ENCODE measurements at regions not wholly inside any gene's neighbourhood (a gene's known extent, or its start where the extent isn't known, plus 50 kb on each side); places are given as distances from the start of the nearest gene placed in this dataset.
"Not testable (repeated sequence)": the region's sequence is repeated elsewhere in the genome, so short reads cannot be mapped to it uniquely, and the experiment has no call there.

DNA sequence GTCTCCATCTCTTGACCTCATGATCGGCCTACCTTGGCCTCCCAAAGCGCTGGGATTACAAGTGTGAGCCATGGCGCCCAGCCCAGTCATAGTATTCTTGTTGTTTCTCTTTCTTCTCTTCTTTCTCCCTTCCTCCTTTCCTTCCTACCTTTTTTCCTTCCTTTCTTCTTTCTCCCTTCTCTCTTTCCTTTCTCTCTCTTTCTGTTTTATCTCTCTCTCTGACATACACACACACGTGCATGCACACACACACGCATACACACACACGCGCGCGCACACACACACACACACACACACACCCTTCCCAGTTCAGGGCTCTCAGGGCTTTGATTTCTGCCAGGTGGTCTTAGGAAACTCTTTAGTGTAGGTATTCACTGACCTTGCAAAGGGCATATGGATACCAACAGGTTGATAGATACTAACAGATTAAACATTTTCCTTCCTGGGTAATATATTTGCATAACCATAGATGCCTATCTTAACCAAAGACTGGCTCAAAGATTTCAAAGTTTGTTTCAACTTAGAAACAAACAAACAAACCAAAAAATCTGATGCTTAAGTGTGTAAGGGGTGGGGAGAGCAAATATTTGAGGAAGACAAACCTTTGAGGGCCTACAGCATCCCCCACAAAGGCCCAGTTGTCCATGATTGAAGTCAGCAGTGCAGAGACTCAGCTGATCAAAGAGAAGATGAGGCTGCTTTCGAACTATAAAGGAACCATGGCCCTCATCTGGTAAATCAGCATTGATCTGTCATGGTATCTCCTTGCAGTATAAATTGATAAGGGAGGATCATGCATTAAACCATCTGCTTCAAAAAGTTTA, 288.2 kb upstream of the SEMA6A start:
- H3K36me3 Mint-ChIP-seq (ENCODE audit: low read depth): no peaks in the 10 kb centered on the region
- H3K27me3 Mint-ChIP-seq: no peaks in the 10 kb centered on the region
- H3K4me3 Mint-ChIP-seq: no peak overlapping the region
- no peaks in the 10 kb centered on the region for H3K4me1 Mint-ChIP-seq
- H3K27ac Mint-ChIP-seq: no peak overlapping the region
- no peaks in the 10 kb centered on the region for H3K9me3 Mint-ChIP-seq
- no peak for ATAC-seq (replicated peaks)

DNA sequence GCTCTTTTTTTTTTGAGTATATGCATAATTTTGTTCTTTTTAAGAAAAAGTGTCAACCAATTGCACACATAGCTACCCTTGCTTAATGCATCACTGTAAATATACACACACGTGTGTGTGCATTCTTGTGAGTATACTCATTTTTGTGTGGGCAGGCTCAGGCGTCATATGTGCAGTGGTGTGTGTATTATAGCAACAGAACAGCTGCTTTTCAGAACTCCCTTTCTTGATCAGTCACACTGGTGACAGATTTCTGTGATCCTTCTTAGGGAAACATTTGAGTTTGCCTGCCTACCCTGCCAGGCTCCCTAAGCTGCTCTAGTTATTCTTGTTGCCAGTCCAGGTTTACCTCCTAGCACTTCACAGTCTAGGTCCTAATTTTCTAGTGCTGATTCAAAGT, 287.0 kb upstream of the SEMA6A start:
- ATAC-seq (replicated peaks): no peak
- Mint-ChIP-seq H3K4me3 (no peak overlapping the region), H3K27me3 (no peaks in the 10 kb centered on the region), H3K27ac (no peak overlapping the region), H3K36me3 (ENCODE audit: low read depth) (no peaks in the 10 kb centered on the region), H3K9me3 (no peaks in the 10 kb centered on the region), H3K4me1 (no peaks in the 10 kb centered on the region)

DNA sequence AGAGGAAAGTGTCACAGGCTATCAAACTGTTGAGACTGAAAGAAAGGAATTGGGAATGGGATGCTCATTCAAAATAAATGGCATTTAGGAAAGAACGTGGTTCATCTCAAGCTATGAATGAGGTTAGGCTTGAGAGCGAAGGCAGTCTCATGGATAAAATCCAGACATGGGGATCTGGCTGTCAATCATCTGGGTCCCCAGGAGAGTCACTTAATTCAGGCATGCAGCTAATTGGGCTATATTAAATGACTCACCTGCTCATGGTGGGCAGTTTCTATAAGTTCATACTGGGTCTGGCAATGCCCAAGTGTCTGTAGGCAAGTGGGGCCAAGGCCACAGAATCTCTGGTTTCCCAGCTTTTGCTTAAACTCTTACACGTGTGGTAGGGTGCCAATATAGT, 286.5 kb upstream of the SEMA6A start:
- no peaks in the 10 kb centered on the region for H3K4me1 Mint-ChIP-seq
- H3K4me3 Mint-ChIP-seq: no peak overlapping the region
- H3K27me3 Mint-ChIP-seq: no peaks in the 10 kb centered on the region
- H3K36me3 Mint-ChIP-seq (ENCODE audit: low read depth): no peaks in the 10 kb centered on the region
- no peak for ATAC-seq (replicated peaks)
- H3K27ac Mint-ChIP-seq: no peak overlapping the region
- no peaks in the 10 kb centered on the region for H3K9me3 Mint-ChIP-seq

- Mint-ChIP-seq H3K4me1 (no peaks in the 10 kb centered on the region), H3K36me3 (ENCODE audit: low read depth) (no peaks in the 10 kb centered on the region), H3K27ac (no peak overlapping the region), H3K27me3 (no peaks in the 10 kb centered on the region), H3K4me3 (no peak overlapping the region), H3K9me3 (no peaks in the 10 kb centered on the region)
- no peak for ATAC-seq (replicated peaks)
These were observed 285.2 kb upstream of the SEMA6A start for GRCh38 chr5:116859666-116860320.

DNA sequence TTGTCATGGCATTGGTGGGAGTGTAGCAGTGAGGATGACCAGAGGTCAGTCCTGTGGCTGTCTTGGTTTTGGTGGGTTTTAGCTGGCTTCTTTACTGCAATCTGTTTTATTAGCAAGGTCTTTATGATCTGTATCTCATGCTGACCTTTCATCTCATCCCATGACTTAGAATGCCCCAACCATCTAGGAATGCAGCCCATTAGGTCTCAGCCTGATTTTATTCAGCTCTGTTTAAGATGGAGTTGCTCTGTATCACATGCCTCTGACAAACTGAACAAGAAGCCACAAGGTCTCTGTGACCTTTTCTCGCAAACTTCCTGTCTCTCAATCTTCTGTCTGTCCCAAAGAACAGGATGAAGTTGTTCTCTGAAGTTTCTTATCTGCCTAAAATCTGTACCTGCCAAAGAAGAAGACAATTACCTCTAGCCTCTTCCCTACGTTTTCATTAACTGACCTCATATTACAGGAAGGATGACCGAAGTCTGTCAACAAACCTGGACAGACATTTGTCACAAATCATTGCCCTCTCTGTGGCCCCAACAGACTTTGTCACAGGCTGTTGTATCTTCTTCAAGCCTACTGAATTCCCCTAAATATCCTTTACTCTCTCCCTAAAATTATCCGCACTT, 284.2 kb upstream of the SEMA6A start:
- no peak for ATAC-seq (replicated peaks)
- no peaks in the 10 kb centered on the region for H3K27me3 Mint-ChIP-seq
- no peaks in the 10 kb centered on the region for H3K36me3 Mint-ChIP-seq (ENCODE audit: low read depth)
- no peak overlapping the region for H3K27ac Mint-ChIP-seq
- H3K9me3 Mint-ChIP-seq: no peaks in the 10 kb centered on the region
- no peak overlapping the region for H3K4me3 Mint-ChIP-seq
- H3K4me1 Mint-ChIP-seq: no peaks in the 10 kb centered on the region

DNA sequence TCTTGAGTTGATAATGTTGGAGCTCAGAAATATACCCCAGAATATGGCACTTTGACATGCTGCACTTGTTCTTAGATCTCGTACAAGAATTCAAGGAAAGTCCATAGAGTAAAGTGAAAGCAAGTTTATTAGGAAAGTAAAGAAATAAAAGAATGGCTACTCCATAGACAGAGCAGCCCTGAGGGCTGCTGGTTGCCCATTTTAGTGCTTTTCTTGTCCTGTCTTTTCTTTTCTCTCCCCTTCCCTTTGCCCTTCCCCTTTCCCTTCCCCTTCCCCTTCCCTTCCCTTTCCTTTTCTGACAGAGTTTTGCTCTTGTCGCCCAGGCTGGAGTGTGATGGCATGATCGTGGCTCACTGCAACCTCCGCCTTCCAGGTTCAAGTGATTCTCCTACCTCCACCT, 283.4 kb upstream of the SEMA6A start:
- not testable (repeated sequence) for H3K4me1 Mint-ChIP-seq, H3K4me3 Mint-ChIP-seq, H3K27me3 Mint-ChIP-seq

DNA sequence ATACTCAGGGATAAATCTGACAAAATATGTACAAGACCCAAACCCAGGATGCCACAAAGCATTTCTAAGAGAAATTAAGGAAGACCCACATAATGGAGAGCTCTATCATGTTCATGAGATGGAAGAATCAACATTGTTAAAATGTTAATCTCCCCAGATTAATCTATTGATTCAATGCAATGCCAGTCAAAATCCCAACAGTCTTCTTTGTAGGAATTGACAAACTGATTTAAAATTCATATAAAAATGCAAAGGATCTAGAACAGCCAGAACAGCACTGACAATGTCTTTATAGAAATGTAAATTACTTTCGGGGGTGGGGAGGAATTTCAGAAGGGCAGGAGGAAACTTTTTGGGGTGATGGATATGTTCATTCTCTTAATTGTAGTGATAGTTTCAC, 281.6 kb upstream of the SEMA6A start:
- H3K9me3 Mint-ChIP-seq: no peaks in the 10 kb centered on the region
- no peak overlapping the region for H3K4me3 Mint-ChIP-seq
- H3K27ac Mint-ChIP-seq: no peak overlapping the region
- H3K27me3 Mint-ChIP-seq: no peaks in the 10 kb centered on the region
- H3K36me3 Mint-ChIP-seq (ENCODE audit: low read depth): no peaks in the 10 kb centered on the region
- no peaks in the 10 kb centered on the region for H3K4me1 Mint-ChIP-seq
- ATAC-seq (replicated peaks): no peak

More for the DNA sequence above, 283.4 kb upstream of the SEMA6A start:
- H3K9me3 Mint-ChIP-seq; ATAC-seq (replicated peaks); H3K36me3 Mint-ChIP-seq (ENCODE audit: low read depth); H3K27ac Mint-ChIP-seq: not testable (repeated sequence)

- no peak overlapping the region for H3K27ac Mint-ChIP-seq
- peaks cover 4% of the 10 kb centered on the region for H3K27me3 Mint-ChIP-seq
- no peaks in the 10 kb centered on the region for H3K4me1 Mint-ChIP-seq
- H3K9me3 Mint-ChIP-seq: no peaks in the 10 kb centered on the region
- no peak overlapping the region for H3K4me3 Mint-ChIP-seq
- no peaks in the 10 kb centered on the region for H3K36me3 Mint-ChIP-seq (ENCODE audit: low read depth)
- no peak for ATAC-seq (replicated peaks)
These were observed 279.4 kb upstream of the SEMA6A start for GRCh38 chr5:116853992-116854391.

- no peak overlapping the region for H3K27ac Mint-ChIP-seq
- no peaks in the 10 kb centered on the region for H3K9me3 Mint-ChIP-seq
- H3K27me3 Mint-ChIP-seq: peaks cover 4% of the 10 kb centered on the region
- H3K4me1 Mint-ChIP-seq: no peaks in the 10 kb centered on the region
- no peak for ATAC-seq (replicated peaks)
- H3K36me3 Mint-ChIP-seq (ENCODE audit: low read depth): no peaks in the 10 kb centered on the region
- no peak overlapping the region for H3K4me3 Mint-ChIP-seq
These were observed 274.4 kb upstream of the SEMA6A start for GRCh38 chr5:116848954-116849581.

GRCh38 chr5:116847960-116848359, 273.3 kb upstream of the SEMA6A start:
- no peaks in the 10 kb centered on the region for H3K36me3 Mint-ChIP-seq (ENCODE audit: low read depth)
- no peaks in the 10 kb centered on the region for H3K4me1 Mint-ChIP-seq
- ATAC-seq (replicated peaks): peak; percentile 11
- no peak overlapping the region for H3K27ac Mint-ChIP-seq
- no peak overlapping the region for H3K4me3 Mint-ChIP-seq
- no peaks in the 10 kb centered on the region for H3K9me3 Mint-ChIP-seq
- peaks cover 4% of the 10 kb centered on the region for H3K27me3 Mint-ChIP-seq

DNA sequence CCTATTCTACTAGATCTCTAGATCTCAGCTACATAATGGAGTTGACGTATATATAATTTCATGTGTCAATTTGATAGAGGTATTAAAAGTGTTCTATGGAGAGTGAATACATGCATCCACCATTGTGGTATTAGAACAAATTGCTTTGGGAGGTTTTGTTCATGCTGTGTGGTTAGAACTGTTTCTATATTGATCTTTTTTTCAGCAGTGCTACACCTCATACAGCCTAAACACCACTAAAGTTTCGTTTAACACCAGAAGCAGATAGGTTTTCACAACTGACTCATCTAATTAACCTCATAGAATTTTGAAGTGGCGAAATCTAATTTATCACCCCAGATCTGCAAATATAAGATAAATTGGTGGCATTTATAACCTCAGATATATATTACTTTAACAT, 269.4 kb upstream of the SEMA6A start:
- Mint-ChIP-seq H3K36me3 (ENCODE audit: low read depth) (no peaks in the 10 kb centered on the region), H3K9me3 (no peaks in the 10 kb centered on the region), H3K4me1 (no peaks in the 10 kb centered on the region), H3K27me3 (no peaks in the 10 kb centered on the region), H3K27ac (no peak overlapping the region), H3K4me3 (no peak overlapping the region)
- no peak for ATAC-seq (replicated peaks)

GRCh38 chr5:116842514-116842961, 267.9 kb upstream of the SEMA6A start:
- Mint-ChIP-seq H3K27ac (no peak overlapping the region), H3K9me3 (no peaks in the 10 kb centered on the region), H3K36me3 (ENCODE audit: low read depth) (no peaks in the 10 kb centered on the region), H3K4me1 (no peaks in the 10 kb centered on the region), H3K4me3 (no peak overlapping the region), H3K27me3 (no peaks in the 10 kb centered on the region)
- no peak for ATAC-seq (replicated peaks)

DNA sequence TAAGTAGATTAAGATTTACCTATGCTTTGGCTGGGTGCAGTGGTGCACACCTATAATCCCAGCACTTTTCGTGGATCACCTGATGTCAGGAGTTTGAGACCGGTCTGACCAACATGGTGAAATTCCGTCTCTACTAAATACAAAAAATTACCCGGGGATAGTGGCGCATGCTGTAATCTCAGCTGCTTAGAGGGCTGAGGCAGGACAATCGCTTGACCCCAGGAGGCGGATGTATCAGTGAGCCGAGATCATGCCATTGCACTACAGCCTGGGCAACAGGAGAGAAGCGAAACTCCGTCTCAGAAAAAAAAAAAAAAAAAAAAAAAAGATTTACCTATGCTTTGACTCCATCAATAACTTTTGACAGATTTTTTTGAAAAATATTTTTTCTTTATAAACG, 267.1 kb upstream of the SEMA6A start:
- no peak for ATAC-seq (replicated peaks)
- H3K27me3 Mint-ChIP-seq: no peaks in the 10 kb centered on the region
- no peak overlapping the region for H3K27ac Mint-ChIP-seq
- no peak overlapping the region for H3K4me3 Mint-ChIP-seq
- H3K9me3 Mint-ChIP-seq: no peaks in the 10 kb centered on the region
- no peaks in the 10 kb centered on the region for H3K4me1 Mint-ChIP-seq
- no peaks in the 10 kb centered on the region for H3K36me3 Mint-ChIP-seq (ENCODE audit: low read depth)

DNA sequence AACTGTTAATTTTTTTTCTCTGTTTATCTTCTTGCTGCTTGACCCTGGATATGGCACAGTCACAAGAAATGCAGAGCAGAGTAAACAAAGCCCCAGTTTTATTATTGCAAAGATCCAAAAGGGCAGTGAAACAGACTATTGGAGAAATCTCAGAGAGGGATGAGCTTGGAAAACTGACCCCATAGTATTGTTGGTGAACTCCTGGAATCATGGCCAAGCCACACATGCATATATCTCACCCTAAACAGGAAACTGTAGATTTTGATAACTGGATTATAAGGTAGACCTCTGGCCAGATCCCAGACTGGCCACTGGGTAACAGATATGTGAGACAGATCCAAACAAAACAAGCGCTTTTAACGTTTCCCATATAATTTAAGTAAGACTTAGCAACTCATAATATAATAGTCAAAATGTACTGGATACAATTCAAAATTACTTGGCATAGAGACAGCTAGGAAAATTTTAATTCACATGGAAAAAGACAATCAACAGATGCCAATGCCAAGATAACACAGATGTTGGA, 263.5 kb upstream of the SEMA6A start:
- H3K4me1 Mint-ChIP-seq: no peaks in the 10 kb centered on the region
- H3K36me3 Mint-ChIP-seq (ENCODE audit: low read depth): no peaks in the 10 kb centered on the region
- H3K27me3 Mint-ChIP-seq: no peaks in the 10 kb centered on the region
- no peak overlapping the region for H3K27ac Mint-ChIP-seq
- ATAC-seq (replicated peaks): no peak
- no peaks in the 10 kb centered on the region for H3K9me3 Mint-ChIP-seq
- H3K4me3 Mint-ChIP-seq: no peak overlapping the region
